GM12878 (cell line): ENCODE measurements at regions not wholly inside any gene's neighbourhood (a gene's known extent, or its start where the extent isn't known, plus 50 kb on each side); places are given as distances from the start of the nearest gene placed in this dataset.
"Not testable (repeated sequence)": the region's sequence is repeated elsewhere in the genome, so short reads cannot be mapped to it uniquely, and the experiment has no call there.

Source experiments
- BCLAF1 ChIP-seq: fragments of 450-650 bp; IDR thresholded peaks from 2 replicates; pipeline ENCODE4 v1.6.1; 2017; ENCODE audit warnings: antibody characterized with exemption, mild to moderate bottlenecking, moderate library complexity
- CTCF ChIP-seq, 3 experiments: IDR thresholded peaks in 2 of 3; conservative IDR thresholded peaks in 1 of 3; 2 replicates each; pipeline ENCODE4 v1.5.1; 2011; ENCODE audit warnings: low read depth in 3 of 3, low read length in 3 of 3, mild to moderate bottlenecking in 3 of 3, control low read depth in 2 of 3, moderate library complexity in 2 of 3, inconsistent platforms in 1 of 3, mixed read lengths in 1 of 3; ENCODE audit not compliant: control insufficient read depth in 2 of 3, insufficient read depth in 1 of 3; ENCODE audit errors: extremely low read depth in 1 of 3
- NFYB ChIP-seq: IDR thresholded peaks from 2 replicates; pipeline ENCODE4 v1.6.1; 2011; ENCODE audit warnings: low read depth, mild to moderate bottlenecking, low read length, improper control_type of control experiment, moderate library complexity; ENCODE audit not compliant: insufficient read depth
- PBX3 ChIP-seq: IDR thresholded peaks from 2 replicates; pipeline ENCODE4 v1.6.1; 2011; ENCODE audit warnings: mild to moderate bottlenecking, low read depth, low read length, moderate library complexity; ENCODE audit not compliant: insufficient replicate concordance
- RELA ChIP-seq: fragments of 450-650 bp; IDR thresholded peaks from 2 replicates; pipeline ENCODE4 v1.8.0; 2014; ENCODE audit warnings: borderline replicate concordance; ENCODE audit not compliant: partially characterized antibody
- ZNF24 ChIP-seq: fragments of 450-650 bp; IDR thresholded peaks from 2 replicates; pipeline ENCODE4 v1.6.1; 2017; ENCODE audit warnings: antibody characterized with exemption, mild to moderate bottlenecking

- not testable (repeated sequence) for TF ChIP-seq CTCF (IDR thresholded peaks at IDR 0.05 in 2 of 3, conservative IDR thresholded peaks at IDR 0.05 in 1 of 3; ENCODE audit: control insufficient read depth in 2 of 3, extremely low read depth in 1 of 3, insufficient read depth in 1 of 3, low read depth in 3 of 3, low read length in 3 of 3); NFYB; ZNF24; RELA; PBX3; BCLAF1
These were observed 133.8 kb upstream of the ANKRD20A1 start for GRCh38 chr9:67724885-67725284.
